Lower leg skin (tissue), 3 donors: ENCODE measurements at regions not wholly inside any gene's neighbourhood (a gene's known extent, or its start where the extent isn't known, plus 50 kb on each side); places are given as distances from the start of the nearest gene placed in this dataset.

ENCODE experiments used
- POLR2A ChIP-seq, 2 donors: fragments of 450-650 bp; IDR thresholded peaks; one replicate each; pipeline ENCODE4 v1.6.1; 2016 to 2017; ENCODE audit warnings: antibody characterized with exemption in 2 of 2, mild to moderate bottlenecking in 1 of 2, moderate library complexity in 1 of 2
- TF ChIP-seq, protein P1 (sequence below), 3 donors: fragments of 450-650 bp; IDR thresholded peaks; one replicate each; pipeline ENCODE4 v1.5.1; 2016; ENCODE audit warnings: antibody characterized with exemption in 3 of 3, mild to moderate bottlenecking in 3 of 3, moderate library complexity in 2 of 3

DNA sequence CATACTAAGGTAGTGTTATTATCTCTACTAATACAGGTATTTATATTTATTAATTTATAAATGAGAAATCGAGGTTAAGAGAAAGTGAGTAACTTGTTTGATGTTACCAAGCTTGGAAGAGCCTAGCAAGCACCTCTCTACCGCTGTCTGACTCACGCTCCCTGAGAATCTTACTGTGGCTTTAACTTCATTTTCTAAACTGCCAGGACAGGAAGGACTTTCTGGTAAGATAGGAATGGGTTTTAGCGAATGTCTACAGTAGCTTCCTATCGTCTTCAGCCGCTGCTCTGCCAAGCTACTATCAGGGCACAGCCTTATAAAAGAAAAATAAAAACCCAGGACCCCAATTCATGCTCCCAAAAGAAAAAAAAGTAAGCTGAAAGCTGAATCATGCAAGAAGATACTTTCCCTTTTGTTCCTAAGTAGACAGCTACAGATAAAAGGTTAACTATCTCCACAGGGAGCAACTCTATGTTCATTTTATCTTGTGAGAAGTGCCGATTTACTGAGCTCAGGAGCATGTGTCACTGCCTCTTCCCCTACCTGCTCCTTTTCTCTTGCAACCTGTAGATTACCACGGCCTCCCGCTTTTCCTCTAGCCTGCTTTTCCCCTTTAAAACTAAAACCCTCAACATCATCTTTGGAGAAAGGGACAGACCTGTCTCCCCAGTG, 60.2 kb downstream of the THNSL1 start:
- TF ChIP-seq, protein P1, sequence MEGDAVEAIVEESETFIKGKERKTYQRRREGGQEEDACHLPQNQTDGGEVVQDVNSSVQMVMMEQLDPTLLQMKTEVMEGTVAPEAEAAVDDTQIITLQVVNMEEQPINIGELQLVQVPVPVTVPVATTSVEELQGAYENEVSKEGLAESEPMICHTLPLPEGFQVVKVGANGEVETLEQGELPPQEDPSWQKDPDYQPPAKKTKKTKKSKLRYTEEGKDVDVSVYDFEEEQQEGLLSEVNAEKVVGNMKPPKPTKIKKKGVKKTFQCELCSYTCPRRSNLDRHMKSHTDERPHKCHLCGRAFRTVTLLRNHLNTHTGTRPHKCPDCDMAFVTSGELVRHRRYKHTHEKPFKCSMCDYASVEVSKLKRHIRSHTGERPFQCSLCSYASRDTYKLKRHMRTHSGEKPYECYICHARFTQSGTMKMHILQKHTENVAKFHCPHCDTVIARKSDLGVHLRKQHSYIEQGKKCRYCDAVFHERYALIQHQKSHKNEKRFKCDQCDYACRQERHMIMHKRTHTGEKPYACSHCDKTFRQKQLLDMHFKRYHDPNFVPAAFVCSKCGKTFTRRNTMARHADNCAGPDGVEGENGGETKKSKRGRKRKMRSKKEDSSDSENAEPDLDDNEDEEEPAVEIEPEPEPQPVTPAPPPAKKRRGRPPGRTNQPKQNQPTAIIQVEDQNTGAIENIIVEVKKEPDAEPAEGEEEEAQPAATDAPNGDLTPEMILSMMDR (IDR thresholded peaks at IDR 0.05) = no peak
- no peak for TF ChIP-seq POLR2A (IDR thresholded peaks at IDR 0.05)
